ENCODE measurements at regions not wholly inside any gene's neighbourhood (a gene's known extent, or its start where the extent isn't known, plus 50 kb on each side); places are given as distances from the start of the nearest gene placed in this dataset.

- Mint-ChIP-seq H3K36me3 (no peaks in the 10 kb centered on the region), H3K9me3 (peaks cover 12 to 27% of the 10 kb centered on the region in 2 donors), H3K27ac (no peak overlapping the region)
- no peak for DNase-seq (ENCODE audit: low spot score in 2 of 2)
- ATAC-seq, result no peak
Observed at GRCh38 chr4:160235771-160236170, 1132.9 kb downstream of the RAPGEF2 start.

- H3K9me3 Mint-ChIP-seq, result peaks cover 0 to 16% of the 10 kb centered on the region in 2 donors
- DNase-seq (ENCODE audit: low spot score in 2 of 2) (no peak), ATAC-seq (no peak)
- H3K36me3 Mint-ChIP-seq, result peaks cover 0 to 1% of the 10 kb centered on the region in 2 donors
- no peak overlapping the region for H3K27ac Mint-ChIP-seq
Observed at GRCh38 chr4:160238790-160239189, 1135.9 kb downstream of the RAPGEF2 start.

GRCh38 chr4:160247091-160247656 lies 1144.3 kb downstream of the RAPGEF2 start:
- ATAC-seq (no peak), DNase-seq (ENCODE audit: low spot score in 2 of 2) (no peak)
- H3K9me3 Mint-ChIP-seq, result peaks cover 4 to 15% of the 10 kb centered on the region in 2 donors
- peaks cover 0 to 11% of the 10 kb centered on the region in 2 donors for H3K36me3 Mint-ChIP-seq
- no peak overlapping the region for H3K27ac Mint-ChIP-seq

GRCh38 chr4:160251522-160252170 lies 1148.8 kb downstream of the RAPGEF2 start:
- Mint-ChIP-seq H3K9me3 (peaks cover 7 to 14% of the 10 kb centered on the region in 2 donors), H3K27ac (no peak overlapping the region), H3K36me3 (peaks cover 0 to 6% of the 10 kb centered on the region in 2 donors)
- no peak for DNase-seq (ENCODE audit: low spot score in 2 of 2)
- ATAC-seq, result no peak

GRCh38 chr4:160257318-160257717 lies 1154.4 kb downstream of the RAPGEF2 start:
- Mint-ChIP-seq H3K9me3 (peaks cover 9 to 23% of the 10 kb centered on the region in 2 donors), H3K27ac (no peak overlapping the region), H3K36me3 (no peaks in the 10 kb centered on the region)
- ATAC-seq (no peak), DNase-seq (ENCODE audit: low spot score in 2 of 2) (no peak)

- Mint-ChIP-seq H3K9me3 (peaks cover 3 to 8% of the 10 kb centered on the region in 2 donors), H3K27ac (no peak overlapping the region)
- ATAC-seq, result no peak
Observed at GRCh38 chr4:160265014-160265413, 1162.1 kb downstream of the RAPGEF2 start.

GRCh38 chr4:160265836-160266235 lies 1163.0 kb downstream of the RAPGEF2 start:
- Mint-ChIP-seq H3K27ac (no peak overlapping the region), H3K36me3 (no peaks in the 10 kb centered on the region), H3K9me3 (peaks cover 0 to 8% of the 10 kb centered on the region in 2 donors)
- ATAC-seq (no peak), DNase-seq (ENCODE audit: low spot score in 2 of 2) (no peak)

More at GRCh38 chr4:160265014-160265413, 1162.1 kb downstream of the RAPGEF2 start:
- no peak for DNase-seq (ENCODE audit: low spot score in 2 of 2)
- no peaks in the 10 kb centered on the region for H3K36me3 Mint-ChIP-seq

GRCh38 chr4:160276785-160277325 lies 1174.0 kb downstream of the RAPGEF2 start:
- Mint-ChIP-seq H3K9me3 (peaks cover 39 to 45% of the 10 kb centered on the region in 2 donors), H3K36me3 (peaks cover 6 to 20% of the 10 kb centered on the region in 2 donors), H3K27ac (no peak overlapping the region)
- DNase-seq (ENCODE audit: low spot score in 2 of 2) (no peak), ATAC-seq (no peak)

- H3K36me3 Mint-ChIP-seq, result peaks cover 0 to 12% of the 10 kb centered on the region in 2 donors
- no peak for DNase-seq (ENCODE audit: low spot score in 2 of 2)
- no peak overlapping the region for H3K27ac Mint-ChIP-seq
- H3K9me3 Mint-ChIP-seq, result peaks cover 19 to 34% of the 10 kb centered on the region in 2 donors
- no peak for ATAC-seq
Observed at GRCh38 chr4:160283081-160283480, 1180.2 kb downstream of the RAPGEF2 start.

GRCh38 chr4:160284516-160284915 lies 1181.6 kb downstream of the RAPGEF2 start:
- Mint-ChIP-seq H3K27ac (no peak overlapping the region), H3K9me3 (peaks cover 17 to 32% of the 10 kb centered on the region in 2 donors), H3K36me3 (peaks cover 0 to 10% of the 10 kb centered on the region in 2 donors)
- ATAC-seq (no peak), DNase-seq (ENCODE audit: low spot score in 2 of 2) (no peak)

- Mint-ChIP-seq H3K9me3 (peaks cover 7 to 20% of the 10 kb centered on the region in 2 donors), H3K27ac (no peak overlapping the region), H3K36me3 (no peaks in the 10 kb centered on the region)
- ATAC-seq (no peak), DNase-seq (ENCODE audit: low spot score in 2 of 2) (no peak)
Observed at GRCh38 chr4:160286051-160286450, 1183.2 kb downstream of the RAPGEF2 start.

- Mint-ChIP-seq H3K27ac (no peak overlapping the region), H3K36me3 (no peaks in the 10 kb centered on the region), H3K9me3 (peaks cover 4 to 9% of the 10 kb centered on the region in 2 donors)
- DNase-seq (ENCODE audit: low spot score in 2 of 2) (no peak), ATAC-seq (no peak)
Observed at GRCh38 chr4:160296476-160296875, 1193.6 kb downstream of the RAPGEF2 start.

GRCh38 chr4:160299177-160299576 lies 1196.3 kb downstream of the RAPGEF2 start:
- Mint-ChIP-seq H3K36me3 (no peaks in the 10 kb centered on the region), H3K9me3 (peaks cover 0 to 10% of the 10 kb centered on the region in 2 donors), H3K27ac (no peak overlapping the region)
- DNase-seq (ENCODE audit: low spot score in 2 of 2) (no peak), ATAC-seq (no peak)

- DNase-seq (ENCODE audit: low spot score in 2 of 2) (no peak), ATAC-seq (no peak)
- no peaks in the 10 kb centered on the region for H3K36me3 Mint-ChIP-seq
- no peak overlapping the region for H3K27ac Mint-ChIP-seq
- peaks cover 0 to 10% of the 10 kb centered on the region in 2 donors for H3K9me3 Mint-ChIP-seq
Observed at GRCh38 chr4:160299608-160300007, 1196.7 kb downstream of the RAPGEF2 start.

GRCh38 chr4:160316036-160316435 lies 1213.2 kb downstream of the RAPGEF2 start:
- Mint-ChIP-seq H3K9me3 (peaks cover 9 to 11% of the 10 kb centered on the region in 2 donors), H3K36me3 (no peaks in the 10 kb centered on the region), H3K27ac (no peak overlapping the region)
- DNase-seq (ENCODE audit: low spot score in 2 of 2), result no peak
- no peak for ATAC-seq

- Mint-ChIP-seq H3K36me3 (no peaks in the 10 kb centered on the region), H3K9me3 (peaks cover 0 to 5% of the 10 kb centered on the region in 2 donors), H3K27ac (no peak overlapping the region)
- no peak for ATAC-seq
- no peak for DNase-seq (ENCODE audit: low spot score in 2 of 2)
Observed at GRCh38 chr4:160318567-160319220, 1215.8 kb downstream of the RAPGEF2 start.

GRCh38 chr4:160319221-160319867 lies 1216.5 kb downstream of the RAPGEF2 start:
- DNase-seq (ENCODE audit: low spot score in 2 of 2) (no peak), ATAC-seq (no peak)
- H3K9me3 Mint-ChIP-seq, result peaks cover 0 to 5% of the 10 kb centered on the region in 2 donors
- H3K27ac Mint-ChIP-seq, result no peak overlapping the region
- no peaks in the 10 kb centered on the region for H3K36me3 Mint-ChIP-seq
